ENCODE measurements at regions not wholly inside any gene's neighbourhood (a gene's known extent, or its start where the extent isn't known, plus 50 kb on each side); places are given as distances from the start of the nearest gene placed in this dataset.

GRCh38 chr5:130324953-130325671 lies 420.8 kb downstream of the CHSY3 start:
- TF ChIP-seq, protein P1, sequence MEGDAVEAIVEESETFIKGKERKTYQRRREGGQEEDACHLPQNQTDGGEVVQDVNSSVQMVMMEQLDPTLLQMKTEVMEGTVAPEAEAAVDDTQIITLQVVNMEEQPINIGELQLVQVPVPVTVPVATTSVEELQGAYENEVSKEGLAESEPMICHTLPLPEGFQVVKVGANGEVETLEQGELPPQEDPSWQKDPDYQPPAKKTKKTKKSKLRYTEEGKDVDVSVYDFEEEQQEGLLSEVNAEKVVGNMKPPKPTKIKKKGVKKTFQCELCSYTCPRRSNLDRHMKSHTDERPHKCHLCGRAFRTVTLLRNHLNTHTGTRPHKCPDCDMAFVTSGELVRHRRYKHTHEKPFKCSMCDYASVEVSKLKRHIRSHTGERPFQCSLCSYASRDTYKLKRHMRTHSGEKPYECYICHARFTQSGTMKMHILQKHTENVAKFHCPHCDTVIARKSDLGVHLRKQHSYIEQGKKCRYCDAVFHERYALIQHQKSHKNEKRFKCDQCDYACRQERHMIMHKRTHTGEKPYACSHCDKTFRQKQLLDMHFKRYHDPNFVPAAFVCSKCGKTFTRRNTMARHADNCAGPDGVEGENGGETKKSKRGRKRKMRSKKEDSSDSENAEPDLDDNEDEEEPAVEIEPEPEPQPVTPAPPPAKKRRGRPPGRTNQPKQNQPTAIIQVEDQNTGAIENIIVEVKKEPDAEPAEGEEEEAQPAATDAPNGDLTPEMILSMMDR (conservative IDR thresholded peaks at IDR 0.05) = no peak
- Histone ChIP-seq H3K4ac (ENCODE audit: low read depth, low read length) (no peak overlapping the region), H2BK120ac (ENCODE audit: low read depth, low read length, poor library complexity, severe bottlenecking) (no peak overlapping the region), H3K14ac (ENCODE audit: insufficient read depth, low read length) (no peak overlapping the region), H4K5ac (ENCODE audit: insufficient read length, low read depth, low read length) (no peak overlapping the region), H4K8ac (replicated peaks; ENCODE audit: insufficient read length, low read depth, low read length) (no peak overlapping the region), H3K9ac (ENCODE audit: extremely low read depth, insufficient read length, low read length) (no peak overlapping the region), H2BK12ac (ENCODE audit: insufficient read length, low read depth, low read length) (no peak overlapping the region), H3K79me2 (ENCODE audit: insufficient read depth, low read length) (no peaks in the 10 kb centered on the region), H3K23ac (ENCODE audit: insufficient read length, low read depth, low read length) (no peak overlapping the region), H4K20me1 (ENCODE audit: control insufficient read depth, insufficient read depth, insufficient read length) (no peaks in the 10 kb centered on the region), H3K4me1 (ENCODE audit: insufficient read depth, low read length) (no peaks in the 10 kb centered on the region), H2AK5ac (ENCODE audit: insufficient read length, low read length) (no peak overlapping the region), H2BK5ac (ENCODE audit: insufficient read length, low read length) (no peak overlapping the region), H3T11ph (ENCODE audit: low read length) (no peak overlapping the region), H3K27ac (ENCODE audit: insufficient read length, low read depth, low read length) (no peak overlapping the region), H3K79me1 (ENCODE audit: insufficient read depth, low read depth, low read length, poor library complexity, severe bottlenecking) (no peaks in the 10 kb centered on the region), H3K4me2 (ENCODE audit: insufficient read depth, insufficient read length, low read length) (no peak overlapping the region), H2BK20ac (ENCODE audit: low read depth, low read length, poor library complexity, severe bottlenecking) (no peak overlapping the region), H3K56ac (ENCODE audit: insufficient read length, low read depth, low read length) (no peak overlapping the region), H3K18ac (ENCODE audit: insufficient read length, low read depth, low read length) (no peak overlapping the region), H4K91ac (ENCODE audit: insufficient read length, low read depth, low read length) (no peak overlapping the region), H3K27me3 (ENCODE audit: insufficient read depth, low read length) (no peaks in the 10 kb centered on the region), H3K23me2 (ENCODE audit: insufficient read length, low read depth, low read length, poor library complexity, severe bottlenecking) (no peaks in the 10 kb centered on the region), H2BK15ac (ENCODE audit: low read depth, low read length) (no peak overlapping the region), H2AFZ (ENCODE audit: low read length) (no peak overlapping the region), H3K9me3 (ENCODE audit: control insufficient read depth, low read depth, low read length) (peaks cover 2% of the 10 kb centered on the region)
- WGBS (ENCODE audit: extremely low coverage, insufficient read length, low lambda C conversion rate) = no CpG with 5 or more reads among the region's 7 CpGs
- Mint-ChIP-seq H3K4me1 (no peaks in the 10 kb centered on the region), H3K27ac (no peak overlapping the region; a peak in 1 of 7 replicates), H3K36me3 (ENCODE audit: insufficient read depth in 1 of 3, low read depth in 3 of 3) (peaks cover 12% of the 10 kb centered on the region in 3 experiments), H3K27me3 (ENCODE audit: low read depth) (no peaks in the 10 kb centered on the region), H3K4me3 (no peak overlapping the region), H3K9me3 (peaks cover 15 to 23% of the 10 kb centered on the region in 2 experiments)
- DNase-seq = no peak
